ENCODE measurements at regions not wholly inside any gene's neighbourhood (a gene's known extent, or its start where the extent isn't known, plus 50 kb on each side); places are given as distances from the start of the nearest gene placed in this dataset.

DNA sequence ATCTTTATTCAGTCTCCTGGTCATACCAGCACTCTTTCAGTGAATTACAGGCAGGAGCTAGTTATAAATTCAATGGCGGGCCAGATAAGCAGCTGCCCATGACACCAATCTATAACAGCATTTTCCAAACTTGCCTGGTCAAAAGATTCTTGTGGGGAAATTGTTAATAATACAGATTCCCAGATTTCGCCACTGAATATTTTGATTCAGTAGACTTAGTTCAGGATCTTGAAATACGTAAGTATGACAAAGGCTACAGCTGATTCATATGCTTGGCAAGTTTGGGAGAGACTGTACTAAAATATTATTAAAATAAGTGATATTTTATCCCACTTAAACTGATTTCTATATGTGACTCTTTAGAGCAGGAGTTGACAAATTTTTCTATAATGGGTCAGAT lies 119.3 kb downstream of the TMCO5A start:
- TF ChIP-seq, protein P1, sequence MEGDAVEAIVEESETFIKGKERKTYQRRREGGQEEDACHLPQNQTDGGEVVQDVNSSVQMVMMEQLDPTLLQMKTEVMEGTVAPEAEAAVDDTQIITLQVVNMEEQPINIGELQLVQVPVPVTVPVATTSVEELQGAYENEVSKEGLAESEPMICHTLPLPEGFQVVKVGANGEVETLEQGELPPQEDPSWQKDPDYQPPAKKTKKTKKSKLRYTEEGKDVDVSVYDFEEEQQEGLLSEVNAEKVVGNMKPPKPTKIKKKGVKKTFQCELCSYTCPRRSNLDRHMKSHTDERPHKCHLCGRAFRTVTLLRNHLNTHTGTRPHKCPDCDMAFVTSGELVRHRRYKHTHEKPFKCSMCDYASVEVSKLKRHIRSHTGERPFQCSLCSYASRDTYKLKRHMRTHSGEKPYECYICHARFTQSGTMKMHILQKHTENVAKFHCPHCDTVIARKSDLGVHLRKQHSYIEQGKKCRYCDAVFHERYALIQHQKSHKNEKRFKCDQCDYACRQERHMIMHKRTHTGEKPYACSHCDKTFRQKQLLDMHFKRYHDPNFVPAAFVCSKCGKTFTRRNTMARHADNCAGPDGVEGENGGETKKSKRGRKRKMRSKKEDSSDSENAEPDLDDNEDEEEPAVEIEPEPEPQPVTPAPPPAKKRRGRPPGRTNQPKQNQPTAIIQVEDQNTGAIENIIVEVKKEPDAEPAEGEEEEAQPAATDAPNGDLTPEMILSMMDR (IDR thresholded peaks at IDR 0.05; ENCODE audit: low read depth, low read length) = no peak
- peak in 1 of 2 donors; percentile 50 for DNase-seq (ENCODE audit: low read depth in 2 of 2)
- no peak overlapping the region for H3K4me3 ChIP-seq (replicated peaks in 1 of 2; ENCODE audit: low read depth in 2 of 2, low read length in 2 of 2)

DNA sequence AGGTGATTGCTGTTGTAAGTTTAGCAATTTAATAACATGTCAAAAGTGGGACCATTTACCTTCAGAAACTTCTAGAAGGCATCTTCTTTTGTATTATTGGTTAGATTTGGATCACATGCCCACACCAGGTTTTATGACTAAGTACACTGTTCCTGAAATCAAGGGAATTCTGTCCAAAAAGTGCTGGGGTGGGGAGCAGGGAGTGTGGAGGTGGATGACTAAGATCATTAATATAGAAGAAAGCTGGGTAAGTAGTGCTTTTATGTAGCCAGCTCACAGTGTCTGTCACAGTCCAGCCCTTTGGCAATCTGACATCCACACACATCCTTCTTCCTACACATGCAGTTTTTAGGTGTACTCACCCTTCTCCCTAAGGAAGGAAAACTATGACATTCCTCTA lies 120.0 kb downstream of the TMCO5A start:
- no peak overlapping the region for H3K4me3 ChIP-seq (replicated peaks in 1 of 2; ENCODE audit: low read depth in 2 of 2, low read length in 2 of 2)
- TF ChIP-seq, protein P1 (IDR thresholded peaks at IDR 0.05; ENCODE audit: low read depth, low read length) = no peak
- DNase-seq (ENCODE audit: low read depth in 2 of 2) = peak; percentile 39 to 83

DNA sequence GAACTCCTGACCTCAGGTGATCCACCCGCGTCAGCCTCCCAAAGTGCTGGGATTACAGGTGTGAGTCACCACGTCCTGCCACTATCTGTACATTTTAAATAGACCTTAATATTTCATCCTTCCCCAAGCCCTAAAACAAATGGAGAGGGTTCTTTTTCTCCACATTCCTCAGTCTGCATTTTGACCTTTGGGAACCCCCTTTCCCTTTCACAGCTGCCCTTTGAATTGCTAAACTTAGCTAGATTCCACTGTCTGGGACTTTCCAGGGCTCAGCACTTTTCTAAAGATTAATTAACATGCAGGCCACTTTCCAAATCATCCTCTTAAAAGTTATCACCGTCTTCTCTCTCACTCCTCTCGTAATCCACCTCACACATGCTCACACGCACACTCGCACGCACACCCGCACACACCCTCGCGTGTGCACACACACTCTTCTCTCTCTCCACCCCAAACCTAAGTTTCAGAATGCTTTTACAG lies 124.2 kb downstream of the TMCO5A start:
- H3K4me3 ChIP-seq (replicated peaks in 1 of 2; ENCODE audit: low read depth in 2 of 2, low read length in 2 of 2) = no peak overlapping the region
- TF ChIP-seq, protein P1 (IDR thresholded peaks at IDR 0.05; ENCODE audit: low read depth, low read length) = no peak
- DNase-seq (ENCODE audit: low read depth in 2 of 2) = no peak

DNA sequence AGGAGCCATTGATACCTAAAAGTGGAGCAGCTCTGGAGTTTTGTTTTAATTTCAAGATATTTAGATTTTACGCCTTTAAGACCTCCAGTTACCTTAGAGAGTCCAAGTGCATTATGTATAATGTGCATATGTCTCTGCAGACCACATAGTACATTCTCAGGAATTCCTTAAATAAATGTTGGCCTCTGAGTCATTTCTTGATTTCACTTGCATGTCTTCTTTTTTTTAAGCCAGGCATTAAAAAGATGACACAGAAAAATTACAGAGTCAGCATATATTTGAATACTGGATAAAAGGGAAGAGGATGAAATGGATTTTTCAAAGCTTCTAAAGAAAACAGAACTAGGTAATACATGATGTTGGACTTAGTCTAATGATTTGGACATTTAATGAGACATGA lies 125.2 kb downstream of the TMCO5A start:
- TF ChIP-seq, protein P1 (IDR thresholded peaks at IDR 0.05; ENCODE audit: low read depth, low read length) = no peak
- H3K4me3 ChIP-seq (replicated peaks in 1 of 2; ENCODE audit: low read depth in 2 of 2, low read length in 2 of 2) = no peak overlapping the region
- peak in 1 of 2 donors; percentile 80 for DNase-seq (ENCODE audit: low read depth in 2 of 2)

DNA sequence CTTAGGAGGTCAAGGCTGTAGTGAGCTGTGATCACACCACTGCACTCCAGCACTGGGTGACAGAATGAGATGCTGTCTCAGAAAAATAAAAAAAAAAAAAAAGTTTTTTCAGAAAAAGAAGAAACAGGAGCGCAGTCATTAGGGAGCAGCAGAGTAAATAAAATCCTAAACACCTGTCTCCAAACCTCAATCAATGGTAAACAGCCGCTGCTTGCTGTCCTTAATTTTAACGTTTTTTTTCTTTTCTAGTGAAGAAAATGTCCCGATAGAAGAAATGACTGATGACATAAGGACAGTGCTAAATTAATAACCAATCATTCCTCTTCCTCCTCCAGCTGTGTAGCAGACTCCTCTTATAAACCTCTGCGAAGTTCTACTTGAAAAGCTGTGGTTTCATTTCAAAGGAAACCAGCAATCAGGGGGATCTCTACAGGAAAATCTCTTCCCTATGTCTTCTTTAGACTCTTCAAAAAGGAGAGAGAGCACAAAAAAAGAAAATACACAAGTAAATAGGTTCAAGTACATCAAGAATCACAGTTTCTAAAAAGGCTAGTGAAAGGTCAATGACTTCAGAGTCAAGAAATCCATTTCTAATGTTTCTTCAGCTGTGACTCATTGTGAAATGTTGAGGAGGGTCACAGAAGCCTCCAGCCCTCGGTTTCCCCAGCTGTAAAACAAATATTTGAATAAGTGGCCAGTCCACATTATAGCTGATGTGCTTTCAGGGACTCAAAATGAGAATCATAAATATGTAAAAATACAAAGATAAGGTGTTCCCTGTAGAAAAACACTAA lies 127.6 kb downstream of the TMCO5A start:
- no peak overlapping the region for H3K4me3 ChIP-seq (replicated peaks in 1 of 2; ENCODE audit: low read depth in 2 of 2, low read length in 2 of 2)
- no peak for DNase-seq (ENCODE audit: low read depth in 2 of 2)
- TF ChIP-seq, protein P1 (IDR thresholded peaks at IDR 0.05; ENCODE audit: low read depth, low read length) = no peak

DNA sequence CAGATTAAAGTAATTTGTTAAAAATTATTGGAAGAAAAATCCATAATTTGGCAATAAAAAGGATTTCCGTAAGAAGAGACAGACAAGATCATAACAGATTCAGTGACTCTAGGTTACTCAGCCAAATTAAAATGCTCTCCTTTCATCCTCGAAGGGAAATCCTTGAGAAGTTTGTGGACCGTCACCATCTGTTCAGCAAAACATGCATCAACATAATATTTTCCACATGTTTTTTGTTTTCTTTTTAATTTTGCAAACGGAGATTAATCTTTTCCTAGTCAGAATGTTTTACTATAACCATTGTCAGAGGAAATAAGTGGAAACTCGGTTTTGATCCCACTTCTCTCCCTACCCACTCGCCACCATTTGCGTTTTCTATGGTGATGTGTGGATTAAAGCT lies 128.3 kb downstream of the TMCO5A start:
- TF ChIP-seq, protein P1 (IDR thresholded peaks at IDR 0.05; ENCODE audit: low read depth, low read length) = no peak
- no peak overlapping the region for H3K4me3 ChIP-seq (replicated peaks in 1 of 2; ENCODE audit: low read depth in 2 of 2, low read length in 2 of 2)
- DNase-seq (ENCODE audit: low read depth in 2 of 2) = no peak

Data from cardiac fibroblast (primary cell).